A549 (cell line): ENCODE measurements at regions not wholly inside any gene's neighbourhood (a gene's known extent, or its start where the extent isn't known, plus 50 kb on each side); places are given as distances from the start of the nearest gene placed in this dataset.

ENCODE experiments used
- MAFK ChIP-seq: fragments of 450-650 bp; IDR thresholded peaks from 2 replicates; pipeline ENCODE4 v1.6.1; 2014; ENCODE audit not compliant: partially characterized antibody
- RAD21 ChIP-seq, 2 experiments: fragments of >200 bp in 1 of 2; sonication (Bioruptor Twin) in 1 of 2; formaldehyde crosslinking in 1 of 2; IDR thresholded peaks in 1 of 2; conservative IDR thresholded peaks in 1 of 2; 2 replicates in 1 of 2; 3 replicates in 1 of 2; pipeline ENCODE4 v1.6.1; 2012 to 2018; ENCODE audit warnings: inconsistent platforms in 1 of 2

GRCh38 chr5:124178050-124178449, 568.4 kb downstream of the ZNF608 start:
- TF ChIP-seq MAFK: no peak
- no peak for TF ChIP-seq RAD21 (conservative IDR thresholded peaks at IDR 0.05 in 1 of 2, IDR thresholded peaks at IDR 0.05 in 1 of 2)
